ENCODE measurements at regions not wholly inside any gene's neighbourhood (a gene's known extent, or its start where the extent isn't known, plus 50 kb on each side); places are given as distances from the start of the nearest gene placed in this dataset.
"Not testable (repeated sequence)": the region's sequence is repeated elsewhere in the genome, so short reads cannot be mapped to it uniquely, and the experiment has no call there.

DNA sequence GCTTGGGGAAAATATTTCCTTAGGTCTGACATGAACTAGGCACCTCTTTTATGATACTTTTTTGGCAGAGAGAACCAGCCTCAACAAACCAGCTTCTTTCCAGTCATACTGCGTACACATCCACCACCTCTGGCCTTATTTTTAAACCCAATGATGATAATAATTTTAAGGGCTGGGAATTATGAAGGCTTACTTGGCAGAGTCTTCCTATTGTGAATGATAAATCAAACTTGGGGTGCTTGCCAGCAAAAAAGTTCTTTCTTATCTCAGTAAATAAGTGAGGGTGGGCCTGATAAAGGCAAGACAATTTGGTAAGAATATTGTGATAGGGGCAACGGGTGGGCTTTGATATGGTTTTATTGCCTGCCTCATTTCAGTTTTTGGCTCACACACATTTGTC, 1230.2 kb upstream of the ZEB2 start:
- intact Hi-C loops (cut with DNase I) = no loop called here
- no peak for ATAC-seq

DNA sequence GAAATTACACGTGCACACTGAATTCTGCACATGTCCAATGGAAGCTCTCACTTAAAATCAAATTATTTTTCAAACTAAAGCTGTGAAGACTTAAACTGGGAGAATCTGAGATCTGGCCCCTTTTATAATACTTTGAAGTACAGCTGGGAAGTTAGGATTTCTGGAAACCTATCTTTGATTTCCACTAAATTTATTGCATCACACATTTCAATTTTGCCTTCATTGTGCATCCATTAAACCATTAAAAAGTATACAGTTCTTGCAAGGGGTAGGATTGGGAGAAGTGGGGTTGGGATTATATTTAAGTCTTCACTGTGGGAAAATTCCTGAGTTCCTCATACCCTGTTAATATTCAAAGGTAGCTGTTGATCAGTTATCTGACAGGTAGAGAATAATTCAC, 1229.6 kb upstream of the ZEB2 start:
- H3K9me3 ChIP-seq = no peaks in the 10 kb centered on the region
- H3K27ac ChIP-seq = peak overlapping the region in 1 of 2 donors; percentile 82
- DNase-seq (no peak), ATAC-seq (no peak)
- H3K36me3 ChIP-seq = no peaks in the 10 kb centered on the region
- H3K4me1 ChIP-seq = peaks cover 13 to 57% of the 10 kb centered on the region in 2 donors
- no peaks in the 10 kb centered on the region for H3K27me3 ChIP-seq
- TF ChIP-seq, protein P1, sequence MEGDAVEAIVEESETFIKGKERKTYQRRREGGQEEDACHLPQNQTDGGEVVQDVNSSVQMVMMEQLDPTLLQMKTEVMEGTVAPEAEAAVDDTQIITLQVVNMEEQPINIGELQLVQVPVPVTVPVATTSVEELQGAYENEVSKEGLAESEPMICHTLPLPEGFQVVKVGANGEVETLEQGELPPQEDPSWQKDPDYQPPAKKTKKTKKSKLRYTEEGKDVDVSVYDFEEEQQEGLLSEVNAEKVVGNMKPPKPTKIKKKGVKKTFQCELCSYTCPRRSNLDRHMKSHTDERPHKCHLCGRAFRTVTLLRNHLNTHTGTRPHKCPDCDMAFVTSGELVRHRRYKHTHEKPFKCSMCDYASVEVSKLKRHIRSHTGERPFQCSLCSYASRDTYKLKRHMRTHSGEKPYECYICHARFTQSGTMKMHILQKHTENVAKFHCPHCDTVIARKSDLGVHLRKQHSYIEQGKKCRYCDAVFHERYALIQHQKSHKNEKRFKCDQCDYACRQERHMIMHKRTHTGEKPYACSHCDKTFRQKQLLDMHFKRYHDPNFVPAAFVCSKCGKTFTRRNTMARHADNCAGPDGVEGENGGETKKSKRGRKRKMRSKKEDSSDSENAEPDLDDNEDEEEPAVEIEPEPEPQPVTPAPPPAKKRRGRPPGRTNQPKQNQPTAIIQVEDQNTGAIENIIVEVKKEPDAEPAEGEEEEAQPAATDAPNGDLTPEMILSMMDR (IDR thresholded peaks at IDR 0.05) = no peak
- H3K4me3 ChIP-seq = no peak overlapping the region
- intact Hi-C loops (cut with DNase I) = no loop called here

More for the DNA sequence above, 1230.2 kb upstream of the ZEB2 start:
- peaks cover 10 to 51% of the 10 kb centered on the region in 2 donors for H3K4me1 ChIP-seq
- TF ChIP-seq, protein P1 (IDR thresholded peaks at IDR 0.05) = no peak
- no peaks in the 10 kb centered on the region for H3K36me3 ChIP-seq
- no peak overlapping the region for H3K4me3 ChIP-seq
- peak overlapping the region in 1 of 2 donors; percentile 82 for H3K27ac ChIP-seq
- H3K27me3 ChIP-seq = no peaks in the 10 kb centered on the region
- H3K9me3 ChIP-seq = no peaks in the 10 kb centered on the region
- DNase-seq = no peak

GRCh38 chr2:145748927-145749326, 1229.0 kb upstream of the ZEB2 start:
- Histone ChIP-seq H3K27me3 (no peaks in the 10 kb centered on the region), H3K36me3 (no peaks in the 10 kb centered on the region), H3K4me3 (no peak overlapping the region), H3K9me3 (no peaks in the 10 kb centered on the region), H3K27ac (no peak overlapping the region), H3K4me1 (peaks cover 13 to 62% of the 10 kb centered on the region in 2 donors)
- no peak for ATAC-seq
- DNase-seq = no peak
- intact Hi-C loops (cut with DNase I) = no loop called here
- TF ChIP-seq, protein P1 (IDR thresholded peaks at IDR 0.05) = no peak

GRCh38 chr2:145747715-145748114, 1227.8 kb upstream of the ZEB2 start:
- no peak for DNase-seq
- H3K27me3 ChIP-seq = no peaks in the 10 kb centered on the region
- H3K4me1 ChIP-seq = peaks cover 13 to 54% of the 10 kb centered on the region in 2 donors
- TF ChIP-seq, protein P1 (IDR thresholded peaks at IDR 0.05) = no peak
- intact Hi-C loops (cut with DNase I) = no loop called here
- no peaks in the 10 kb centered on the region for H3K9me3 ChIP-seq
- no peaks in the 10 kb centered on the region for H3K36me3 ChIP-seq
- H3K4me3 ChIP-seq = no peak overlapping the region
- no peak overlapping the region for H3K27ac ChIP-seq
- ATAC-seq = no peak

DNA sequence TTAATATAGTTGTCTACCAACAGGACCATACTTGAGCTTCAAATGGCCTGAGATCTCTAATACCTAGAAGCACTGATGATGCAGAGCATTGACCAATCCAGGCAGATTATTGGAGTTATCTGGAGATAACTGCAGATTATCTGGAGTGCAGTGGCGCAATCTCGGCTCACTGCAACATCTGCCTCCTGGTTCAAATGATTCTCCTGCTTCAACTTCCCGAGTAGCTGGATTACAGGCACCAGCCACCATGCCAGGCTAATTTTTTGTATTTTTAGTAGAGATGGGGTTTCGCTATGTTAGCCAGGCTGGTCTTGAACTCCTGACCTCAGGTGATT, 1225.4 kb upstream of the ZEB2 start:
- Histone ChIP-seq H3K27ac (peak overlapping the region in 1 of 2 donors; percentile 19), H3K4me1 (peaks cover 3 to 35% of the 10 kb centered on the region in 2 donors)
- H3K27me3 ChIP-seq; DNase-seq; H3K36me3 ChIP-seq; intact Hi-C loops (cut with DNase I); H3K4me3 ChIP-seq; H3K9me3 ChIP-seq; ATAC-seq: not testable (repeated sequence)

Data from left lung (tissue), 4 donors.